GM21619 (cell line): ENCODE measurements at regions not wholly inside any gene's neighbourhood (a gene's known extent, or its start where the extent isn't known, plus 50 kb on each side); places are given as distances from the start of the nearest gene placed in this dataset.
"Not testable (repeated sequence)": the region's sequence is repeated elsewhere in the genome, so short reads cannot be mapped to it uniquely, and the experiment has no call there.

Source experiments
- ATAC-seq: cut with Tn5 transposase; IDR thresholded peaks from one replicate; pipeline ENCODE4 v1.9.1; 2021; ENCODE audit not compliant: unreplicated experiment

GRCh38 chr10:33102071-33102470 is 144.0 kb upstream of the ITGB1 start:
- ATAC-seq = no peak

GRCh38 chr10:33101392-33101787 is 143.4 kb upstream of the ITGB1 start:
- ATAC-seq = no peak

- no peak for ATAC-seq
These were observed 142.9 kb upstream of the ITGB1 start for GRCh38 chr10:33100781-33101391.

- ATAC-seq = no peak
These were observed 141.7 kb upstream of the ITGB1 start for GRCh38 chr10:33099748-33100147.

- no peak for ATAC-seq
These were observed 141.1 kb upstream of the ITGB1 start for GRCh38 chr10:33098951-33099663.

- ATAC-seq = peak; percentile 65
These were observed 138.1 kb upstream of the ITGB1 start for GRCh38 chr10:33095867-33096815.

- no peak for ATAC-seq
These were observed 136.4 kb upstream of the ITGB1 start for GRCh38 chr10:33094263-33095051.

- no peak for ATAC-seq
These were observed 135.3 kb upstream of the ITGB1 start for GRCh38 chr10:33093362-33093761.

GRCh38 chr10:33092596-33092995 is 134.6 kb upstream of the ITGB1 start:
- ATAC-seq = no peak

- ATAC-seq = no peak
These were observed 133.2 kb upstream of the ITGB1 start for GRCh38 chr10:33091201-33091600.

- ATAC-seq = no peak
These were observed 131.0 kb upstream of the ITGB1 start for GRCh38 chr10:33088990-33089389.

GRCh38 chr10:33087922-33088321 is 129.9 kb upstream of the ITGB1 start:
- ATAC-seq = no peak

GRCh38 chr10:33087152-33087551 is 129.1 kb upstream of the ITGB1 start:
- ATAC-seq = no peak

GRCh38 chr10:33086100-33086499 is 128.1 kb upstream of the ITGB1 start:
- ATAC-seq = no peak

- ATAC-seq = no peak
These were observed 127.3 kb upstream of the ITGB1 start for GRCh38 chr10:33085313-33085833.

- ATAC-seq = no peak
These were observed 126.4 kb upstream of the ITGB1 start for GRCh38 chr10:33084453-33084852.

GRCh38 chr10:33082373-33082895 is 124.4 kb upstream of the ITGB1 start:
- ATAC-seq = no peak

GRCh38 chr10:33080467-33080866 is 122.4 kb upstream of the ITGB1 start:
- ATAC-seq = not testable (repeated sequence)

- ATAC-seq = no peak
These were observed 116.4 kb upstream of the ITGB1 start for GRCh38 chr10:33074443-33074842.

GRCh38 chr10:33073641-33074415 is 115.8 kb upstream of the ITGB1 start:
- ATAC-seq = no peak
